OCI-LY7 (cell line): ENCODE measurements at regions not wholly inside any gene's neighbourhood (a gene's known extent, or its start where the extent isn't known, plus 50 kb on each side); places are given as distances from the start of the nearest gene placed in this dataset.

Source experiments
- BruUV-seq: library from RNA; stranded (reverse); fragments of 400-500 nt; replicated peaks from 2 replicates; lab custom pipeline; 2021; lab: Mats Ljungman, UMichigan
- CTCF ChIA-PET: fragments of 300-600 bp; sonication (Branson Sonifier 250); formaldehyde crosslinking; loops from one replicate; lab custom pipeline; 2022; ENCODE audit warnings: antibody characterized with exemption; ENCODE audit not compliant: unreplicated experiment; lab: Charles Lee
- POLR2A ChIA-PET: fragments of 300-600 bp; sonication (Branson Sonifier 250); formaldehyde crosslinking; loops from one replicate; lab custom pipeline; 2022; ENCODE audit warnings: antibody characterized with exemption; lab: Charles Lee
- DNase-seq: peaks from one replicate; pipeline ENCODE4 v3.0.0-alpha.2; 2015; ENCODE audit warnings: low spot score
- H2AFZ ChIP-seq: fragments of 200-600 bp; sonication (generic), shearing (Covaris generic); 2 replicates; pipeline ENCODE4 v1.6.1; 2014; ENCODE audit warnings: mild to moderate bottlenecking, antibody characterized with exemption, low read length, moderate library complexity
- H3K27ac ChIP-seq: fragments of 200-600 bp; sonication (generic); 2 replicates; pipeline ENCODE4 v1.5.1; 2014; ENCODE audit warnings: mixed run types, low read depth, mild to moderate bottlenecking, moderate library complexity, low read length, inconsistent platforms; ENCODE audit not compliant: poor library complexity, severe bottlenecking
- H3K36me3 ChIP-seq: fragments of 200-600 bp; sonication (generic); 2 replicates; pipeline ENCODE4 v1.6.1; 2014; ENCODE audit warnings: mild to moderate bottlenecking, antibody characterized with exemption, low read length, moderate library complexity, mixed read lengths; ENCODE audit not compliant: insufficient read depth
- H3K4me1 ChIP-seq: fragments of 200-600 bp; sonication (generic); 2 replicates; pipeline ENCODE4 v1.5.1; 2014; ENCODE audit warnings: mild to moderate bottlenecking, low read length; ENCODE audit not compliant: insufficient read depth, poor library complexity, severe bottlenecking
- H3K4me2 ChIP-seq: fragments of 200-600 bp; sonication (generic); 2 replicates; pipeline ENCODE4 v1.6.1; 2014; ENCODE audit warnings: mild to moderate bottlenecking, low read length
- H3K4me3 ChIP-seq: fragments of 200-600 bp; sonication (generic); 2 replicates; pipeline ENCODE4 v1.5.1; 2014; ENCODE audit warnings: mild to moderate bottlenecking, low read depth, low read length; ENCODE audit not compliant: poor library complexity, severe bottlenecking
- H3K79me2 ChIP-seq: fragments of 200-600 bp; sonication (generic); 2 replicates; pipeline ENCODE4 v1.6.1; 2016; ENCODE audit warnings: low read depth, mild to moderate bottlenecking, low read length, moderate library complexity, mixed read lengths; ENCODE audit not compliant: insufficient read depth
- H3K9me2 ChIP-seq: fragments of 200-600 bp; sonication (generic); 2 replicates; pipeline ENCODE4 v1.6.1; 2016; ENCODE audit warnings: mild to moderate bottlenecking, low read length, mixed read lengths; ENCODE audit not compliant: insufficient read depth
- H3K9me3 ChIP-seq: fragments of 200-600 bp; sonication (generic); 2 replicates; pipeline ENCODE4 v1.6.1; 2014; ENCODE audit warnings: mild to moderate bottlenecking, mixed run types, low read length, mixed read lengths
- H4K20me1 ChIP-seq: fragments of 200-600 bp; sonication (generic); 2 replicates; pipeline ENCODE4 v1.6.1; 2014; ENCODE audit warnings: mild to moderate bottlenecking, antibody characterized with exemption, low read length, moderate library complexity, mixed read lengths; ENCODE audit not compliant: insufficient read depth
- EZH2phosphoT487 ChIP-seq: fragments of 200-600 bp; sonication (generic); IDR thresholded peaks from 2 replicates; pipeline ENCODE4 v1.6.1; 2018; ENCODE audit warnings: low read depth, borderline replicate concordance, mild to moderate bottlenecking, mixed run types, antibody characterized with exemption, low read length, moderate library complexity, mixed read lengths
- intact Hi-C: fragments of 100-400 bp; cut with micrococcal nuclease; formaldehyde crosslinking; loops from one replicate; pipeline ENCODE4 v1.10.0; 2022; ENCODE audit not compliant: unreplicated experiment
- TF ChIP-seq, protein P1 (sequence below): fragments of 200-600 bp; sonication (generic); conservative IDR thresholded peaks from 2 replicates; pipeline ENCODE4 v1.5.1; 2014; ENCODE audit warnings: mild to moderate bottlenecking, antibody characterized with exemption, low read length, moderate library complexity, mixed read lengths

DNA sequence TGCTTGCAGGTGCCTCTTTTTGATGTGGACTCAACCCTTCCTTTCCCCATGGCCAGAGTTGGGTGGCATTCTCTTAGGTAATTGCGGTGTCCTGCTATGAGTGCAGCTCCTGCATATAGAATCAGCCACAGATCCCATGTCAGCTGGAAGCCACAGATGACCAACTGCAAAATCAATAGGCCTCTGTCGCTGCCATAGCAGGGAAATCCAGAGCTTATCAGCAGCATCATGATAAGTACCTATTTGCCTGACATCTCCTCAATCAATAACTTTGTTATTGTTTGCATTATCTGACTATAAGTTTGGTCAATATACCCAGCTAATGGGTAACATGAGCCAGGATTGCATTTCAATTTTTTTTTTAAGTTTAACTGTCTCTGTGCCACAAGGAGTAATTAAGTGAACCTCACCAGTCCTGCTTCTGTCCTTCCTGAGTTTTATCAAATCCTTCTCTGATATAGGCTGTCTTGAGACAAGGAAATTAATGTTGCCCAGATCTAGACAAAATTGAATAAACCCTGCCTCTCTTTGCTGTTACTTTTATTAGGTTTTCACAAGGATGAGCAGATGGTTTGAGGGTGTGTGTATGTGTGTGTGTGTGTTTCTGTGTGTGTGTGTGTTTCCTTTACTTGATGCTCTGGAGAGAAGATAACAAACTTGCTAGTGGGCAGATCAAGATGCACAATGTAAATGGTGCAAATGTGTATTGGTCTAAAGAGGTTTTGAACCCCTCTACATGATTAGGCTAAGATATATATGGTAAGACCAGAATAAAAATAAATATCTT lies 59.6 kb upstream of the CREB1 start:
- H3K9me2 ChIP-seq: no peaks in the 10 kb centered on the region
- ChIA-PET CTCF (no interaction called here), POLR2A (interaction anchor here (1.2 kb wide), 1 partner anchor 20 kb away, joined by 3 read pairs; no protein-coding TSS in a partner anchor)
- H4K20me1 ChIP-seq: no peaks in the 10 kb centered on the region
- no peak overlapping the region for H3K4me2 ChIP-seq
- DNase-seq: no peak
- no peaks in the 10 kb centered on the region for H3K4me1 ChIP-seq
- H3K79me2 ChIP-seq: no peaks in the 10 kb centered on the region
- no peak overlapping the region for H3K4me3 ChIP-seq
- intact Hi-C loops: loop anchor here (10.0 kb wide), 1 partner anchor 485 kb away; no protein-coding TSS in a partner anchor
- H2AFZ ChIP-seq: no peak overlapping the region
- BruUV-seq: no TSS peak
- no peaks in the 10 kb centered on the region for H3K36me3 ChIP-seq
- no peak overlapping the region for H3K27ac ChIP-seq
- TF ChIP-seq EZH2phosphoT487: no peak
- TF ChIP-seq, protein P1, sequence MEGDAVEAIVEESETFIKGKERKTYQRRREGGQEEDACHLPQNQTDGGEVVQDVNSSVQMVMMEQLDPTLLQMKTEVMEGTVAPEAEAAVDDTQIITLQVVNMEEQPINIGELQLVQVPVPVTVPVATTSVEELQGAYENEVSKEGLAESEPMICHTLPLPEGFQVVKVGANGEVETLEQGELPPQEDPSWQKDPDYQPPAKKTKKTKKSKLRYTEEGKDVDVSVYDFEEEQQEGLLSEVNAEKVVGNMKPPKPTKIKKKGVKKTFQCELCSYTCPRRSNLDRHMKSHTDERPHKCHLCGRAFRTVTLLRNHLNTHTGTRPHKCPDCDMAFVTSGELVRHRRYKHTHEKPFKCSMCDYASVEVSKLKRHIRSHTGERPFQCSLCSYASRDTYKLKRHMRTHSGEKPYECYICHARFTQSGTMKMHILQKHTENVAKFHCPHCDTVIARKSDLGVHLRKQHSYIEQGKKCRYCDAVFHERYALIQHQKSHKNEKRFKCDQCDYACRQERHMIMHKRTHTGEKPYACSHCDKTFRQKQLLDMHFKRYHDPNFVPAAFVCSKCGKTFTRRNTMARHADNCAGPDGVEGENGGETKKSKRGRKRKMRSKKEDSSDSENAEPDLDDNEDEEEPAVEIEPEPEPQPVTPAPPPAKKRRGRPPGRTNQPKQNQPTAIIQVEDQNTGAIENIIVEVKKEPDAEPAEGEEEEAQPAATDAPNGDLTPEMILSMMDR: no peak
- H3K9me3 ChIP-seq: no peaks in the 10 kb centered on the region

DNA sequence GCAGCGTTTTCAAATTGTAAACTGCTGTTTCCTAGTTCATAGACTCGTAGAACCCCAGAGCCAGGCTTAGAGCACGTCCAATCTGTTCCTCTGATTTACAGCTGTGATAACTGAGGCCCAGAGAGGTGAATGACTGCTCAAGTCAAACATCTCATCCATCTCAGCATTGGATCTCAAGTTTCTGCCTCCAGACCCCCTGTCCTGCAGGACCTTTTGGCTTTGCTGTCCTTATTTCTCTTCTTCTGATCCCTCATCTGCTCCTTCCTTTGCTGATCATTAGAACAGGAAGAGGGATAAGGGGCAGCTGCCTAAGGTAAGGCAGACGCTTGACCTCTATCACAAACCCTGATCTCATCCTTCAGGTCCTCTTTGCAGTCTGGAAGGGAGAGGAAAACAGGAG lies 58.5 kb upstream of the CREB1 start:
- H3K4me3 ChIP-seq: no peak overlapping the region
- H3K9me2 ChIP-seq: no peaks in the 10 kb centered on the region
- no peaks in the 10 kb centered on the region for H4K20me1 ChIP-seq
- H2AFZ ChIP-seq: no peak overlapping the region
- H3K9me3 ChIP-seq: no peaks in the 10 kb centered on the region
- TF ChIP-seq EZH2phosphoT487: no peak
- TF ChIP-seq, protein P1: no peak
- no peak for DNase-seq
- no peaks in the 10 kb centered on the region for H3K36me3 ChIP-seq
- no peaks in the 10 kb centered on the region for H3K4me1 ChIP-seq
- BruUV-seq: no TSS peak
- H3K4me2 ChIP-seq: no peak overlapping the region
- intact Hi-C loops: loop anchor here (10.0 kb wide), 1 partner anchor 486 kb away; no protein-coding TSS in a partner anchor
- H3K27ac ChIP-seq: no peak overlapping the region
- POLR2A ChIA-PET: interaction anchor here (0.7 to 1.2 kb wide), 2 partner anchors 21 to 125 kb away, joined by 3 read pairs; no protein-coding TSS in a partner anchor
- no peaks in the 10 kb centered on the region for H3K79me2 ChIP-seq
- CTCF ChIA-PET: no interaction called here
